ENCODE measurements at regions not wholly inside any gene's neighbourhood (a gene's known extent, or its start where the extent isn't known, plus 50 kb on each side); places are given as distances from the start of the nearest gene placed in this dataset.
A peak's percentile ranks its signal among the peaks of the same experiment; 100 is the strongest.
"Not testable (repeated sequence)": the region's sequence is repeated elsewhere in the genome, so short reads cannot be mapped to it uniquely, and the experiment has no call there.

DNA sequence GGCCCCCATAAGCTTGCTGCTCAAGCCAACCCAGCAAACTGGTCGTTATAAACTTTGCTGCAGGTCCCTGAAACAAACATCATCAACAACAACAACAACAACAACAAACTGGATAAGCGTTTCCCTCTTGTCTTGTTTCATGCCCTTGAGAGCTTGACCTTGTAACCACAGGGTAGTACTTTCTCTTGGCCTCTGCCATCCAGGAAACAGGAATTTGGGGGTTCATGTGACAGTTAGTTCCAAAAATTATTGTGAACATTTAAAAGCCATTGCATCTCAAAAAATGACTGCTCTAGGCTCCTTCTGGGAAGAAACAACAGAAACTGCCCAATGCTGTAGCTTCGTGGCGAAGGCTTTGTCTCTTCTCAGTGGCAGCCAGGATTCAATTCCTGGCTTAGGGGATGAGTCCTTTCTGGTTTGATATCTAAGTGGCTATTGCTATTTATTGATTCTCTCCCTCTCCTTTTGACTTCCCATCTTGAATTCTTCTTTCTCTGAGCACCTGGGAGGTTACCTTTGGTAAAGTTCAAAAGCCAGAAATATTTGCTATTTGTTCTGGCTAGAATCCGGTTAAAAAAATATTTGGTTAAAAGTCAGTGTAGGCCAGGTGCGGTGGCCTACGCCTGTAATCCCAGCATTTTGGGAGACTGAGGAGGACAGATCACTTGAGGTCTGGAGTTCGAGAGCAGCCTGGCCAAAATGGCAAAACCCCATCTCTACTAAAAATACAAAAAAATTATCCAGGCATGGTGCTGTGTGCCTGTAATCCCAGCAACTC, 52.0 kb upstream of the CPM start:
- DNase-seq, result no peak

DNA sequence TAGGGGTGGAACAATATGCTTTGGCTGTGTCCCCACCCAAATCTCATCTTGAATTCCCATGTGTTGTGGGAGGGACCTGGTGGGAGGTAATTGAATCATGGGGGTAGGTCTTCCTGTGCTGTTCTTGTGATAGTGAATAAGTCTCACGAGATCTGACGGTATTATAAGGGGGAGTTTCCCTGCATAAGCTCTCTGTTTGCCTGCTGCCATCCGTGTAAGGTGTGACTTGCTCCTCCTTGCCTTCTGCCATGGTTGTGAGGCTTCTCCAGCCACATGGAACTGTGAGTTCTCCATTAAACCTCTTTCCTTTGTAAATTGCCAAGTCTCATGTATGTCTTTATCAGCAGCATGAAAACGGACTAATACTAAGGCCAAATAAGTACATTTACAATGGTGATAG, 64.6 kb upstream of the CPM start:
- DNase-seq, result not testable (repeated sequence)

DNA sequence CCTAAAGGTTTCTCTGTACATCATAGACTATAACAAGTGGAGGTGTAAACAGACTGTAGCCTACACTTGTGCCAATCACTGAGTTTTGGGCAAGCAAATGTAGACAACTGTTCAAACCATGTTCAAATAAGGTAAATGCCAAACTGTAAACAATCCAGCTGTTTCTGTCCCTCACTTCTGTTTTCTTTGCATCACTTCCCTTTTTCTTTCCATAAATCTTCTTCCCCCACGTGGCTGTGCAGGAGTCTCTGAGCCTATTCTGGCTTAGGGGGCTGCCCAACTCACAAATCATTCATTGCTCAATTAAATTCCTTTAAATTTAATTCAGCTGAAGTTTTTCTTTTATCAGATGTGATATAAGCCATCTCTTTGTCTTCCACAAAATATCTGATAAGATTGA, 65.1 kb upstream of the CPM start:
- no peak for DNase-seq

DNA sequence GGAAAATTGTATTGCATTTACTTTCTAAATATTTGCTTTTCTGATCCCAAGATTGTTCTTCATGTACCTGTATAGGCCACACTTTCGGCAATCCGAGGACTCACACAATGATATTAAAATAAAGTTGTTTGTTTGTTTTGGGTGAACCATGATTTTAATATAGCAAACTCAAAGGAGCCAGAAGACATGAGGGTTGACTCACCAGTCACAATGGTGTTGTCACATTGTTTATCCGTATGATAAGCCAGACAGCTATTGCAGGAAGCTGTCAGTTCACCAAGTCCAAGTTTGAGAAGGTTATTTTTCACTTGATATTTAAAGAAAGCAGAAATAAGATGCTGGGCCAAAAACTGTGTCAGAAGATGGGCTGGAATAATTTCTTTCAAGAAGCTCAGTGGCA, 67.1 kb upstream of the CPM start:
- DNase-seq, result no peak

DNA sequence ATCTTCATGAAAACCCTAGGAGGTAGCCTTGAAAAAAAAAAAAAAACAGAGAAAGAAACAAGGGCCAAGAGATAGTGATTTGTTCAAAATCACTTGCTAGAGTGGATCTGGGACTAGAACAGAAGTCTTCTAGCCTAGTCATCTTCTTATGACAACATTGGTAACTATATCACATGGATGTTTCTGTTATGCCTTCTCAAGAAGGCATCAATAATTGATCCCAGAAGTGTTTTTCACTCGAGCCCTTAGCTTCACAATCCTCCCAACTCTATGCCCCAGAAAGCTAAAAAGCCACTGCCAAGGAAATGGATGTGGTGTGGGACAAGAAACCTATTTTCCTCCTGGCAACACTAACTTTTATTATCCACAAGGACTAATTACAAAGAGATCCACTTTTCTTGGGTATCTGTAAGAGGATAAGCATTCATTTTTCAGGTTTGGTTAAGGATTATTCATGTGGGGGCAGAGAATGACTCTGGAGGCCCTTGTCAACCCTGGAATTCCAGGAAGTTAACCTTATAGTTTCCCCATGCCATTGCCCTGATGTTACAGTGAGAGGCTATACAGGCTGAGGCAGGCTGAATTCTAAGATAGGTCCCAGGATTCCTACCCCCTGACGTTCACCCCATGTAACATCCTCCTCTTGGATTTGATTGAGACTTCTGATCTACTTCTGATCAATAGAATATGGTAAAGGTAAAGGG, 67.7 kb upstream of the CPM start:
- no peak for DNase-seq

DNA sequence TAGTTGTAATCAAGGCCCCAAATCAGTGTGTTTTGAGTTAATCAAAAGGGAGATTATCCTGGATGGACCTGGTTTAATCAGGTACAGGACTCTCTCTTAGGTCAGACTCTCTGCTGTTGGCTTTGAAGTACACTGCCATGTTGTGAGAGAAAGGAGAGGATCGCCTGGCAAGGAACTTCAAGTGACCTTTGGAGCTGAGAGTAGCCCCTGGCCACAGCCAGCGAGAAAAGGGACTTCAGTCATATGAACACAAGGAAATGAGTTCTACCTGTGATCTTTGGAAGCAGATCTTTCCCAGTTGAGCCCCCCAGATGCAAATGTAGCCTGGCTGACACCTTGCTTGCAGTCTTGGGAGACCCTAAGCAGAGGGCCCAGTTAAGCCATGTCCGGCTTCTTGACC, 68.3 kb upstream of the CPM start:
- DNase-seq, result no peak

DNA sequence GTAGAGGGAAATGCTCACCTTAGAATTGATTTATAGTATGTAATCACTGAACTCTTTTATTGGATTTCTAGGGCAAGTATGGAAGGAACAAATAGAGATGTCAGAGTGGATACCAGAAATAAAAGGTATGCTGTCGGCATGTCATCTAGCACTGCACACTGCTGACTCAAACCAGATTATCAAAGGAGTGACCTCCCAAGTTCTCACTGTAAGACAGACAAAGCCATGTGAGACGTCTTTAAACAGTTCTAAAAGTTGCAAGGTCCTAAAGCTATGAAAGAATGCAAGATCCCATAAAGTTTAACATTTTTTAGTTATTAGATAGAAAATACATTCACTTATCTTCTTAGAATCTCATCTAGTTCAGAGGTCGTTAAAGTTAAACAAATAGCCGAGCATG, 70.0 kb upstream of the CPM start:
- DNase-seq, result no peak

DNA sequence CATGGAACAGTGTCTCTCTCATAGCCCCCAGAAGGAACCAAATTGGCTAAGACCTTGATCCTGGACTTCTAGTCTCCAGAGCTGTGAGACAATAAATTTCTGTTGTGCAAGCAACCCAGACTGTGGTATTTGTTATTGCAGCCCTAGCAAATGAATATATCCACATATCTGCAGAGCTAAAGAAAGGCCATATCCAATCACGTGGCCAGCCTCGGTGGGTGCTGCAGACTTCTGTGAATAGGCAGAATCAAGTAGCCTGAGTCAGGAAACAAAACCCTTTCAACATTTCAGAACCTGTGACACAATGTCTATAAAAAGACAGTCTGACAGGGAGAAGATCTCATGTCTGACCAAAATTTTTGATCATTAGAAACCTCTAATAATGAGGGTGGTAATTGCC, 71.0 kb upstream of the CPM start:
- DNase-seq, result no peak

DNA sequence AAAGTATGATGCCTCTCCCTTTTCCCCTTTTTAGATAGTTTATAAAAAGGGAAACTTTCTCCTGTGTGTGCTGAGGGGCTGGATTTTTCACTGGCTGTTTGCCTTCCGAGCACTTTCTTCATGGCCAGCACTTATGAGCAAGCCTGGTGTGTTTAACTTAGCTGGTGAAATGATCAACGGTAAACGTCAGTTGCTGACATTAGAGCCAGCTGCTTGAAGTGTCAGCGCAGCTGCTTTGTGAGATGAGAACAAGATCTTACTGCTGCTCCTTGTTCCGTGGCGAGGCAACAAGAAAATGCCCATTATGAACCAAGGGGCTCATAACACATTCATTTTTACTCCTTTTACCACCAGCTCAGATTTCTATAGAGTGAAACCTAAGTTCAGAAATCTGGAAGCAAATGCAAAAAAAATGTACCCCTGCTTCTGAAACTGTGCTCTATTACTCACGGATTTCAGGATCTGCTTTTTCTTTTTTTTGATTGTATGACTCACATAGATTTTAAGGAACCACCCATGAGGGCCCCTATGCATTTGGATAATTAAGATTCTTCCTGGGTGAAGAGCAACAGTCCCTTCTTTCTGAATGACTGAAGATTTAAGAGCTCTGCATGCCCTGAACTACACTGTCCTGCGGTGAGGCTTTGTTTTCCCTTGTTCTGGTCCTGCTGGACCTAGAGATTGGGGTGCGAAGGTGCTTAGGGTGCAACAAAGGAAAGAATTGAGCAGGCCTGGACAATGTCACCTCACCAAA, 74.3 kb upstream of the CPM start:
- DNase-seq, result peak in 3 of 51 donors; percentile 8 to 21 (median 19)

DNA sequence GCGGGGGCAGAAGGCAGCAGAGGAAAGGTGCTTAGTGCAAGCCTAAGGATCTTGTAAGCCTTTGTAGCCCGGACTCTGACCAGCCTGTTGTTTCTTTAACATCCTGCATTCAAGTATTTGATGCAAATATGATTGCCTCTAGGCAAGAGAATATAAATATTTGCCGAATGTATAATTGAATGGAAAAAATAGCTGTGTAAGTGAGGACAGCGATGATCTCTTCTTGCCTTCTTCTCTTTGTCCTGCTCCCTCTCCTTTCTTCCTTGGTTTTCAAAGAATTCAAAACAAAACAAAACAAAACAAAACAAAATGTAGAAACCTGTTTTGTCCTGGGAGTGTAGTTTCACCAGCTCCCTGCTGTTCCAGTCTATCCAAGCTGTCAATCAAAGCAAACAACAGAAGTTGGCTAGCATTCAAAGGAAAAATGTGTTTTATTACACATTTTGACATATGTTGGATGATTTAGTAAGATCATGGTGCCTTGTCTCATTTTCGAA, 74.9 kb upstream of the CPM start:
- no peak for DNase-seq

DNA sequence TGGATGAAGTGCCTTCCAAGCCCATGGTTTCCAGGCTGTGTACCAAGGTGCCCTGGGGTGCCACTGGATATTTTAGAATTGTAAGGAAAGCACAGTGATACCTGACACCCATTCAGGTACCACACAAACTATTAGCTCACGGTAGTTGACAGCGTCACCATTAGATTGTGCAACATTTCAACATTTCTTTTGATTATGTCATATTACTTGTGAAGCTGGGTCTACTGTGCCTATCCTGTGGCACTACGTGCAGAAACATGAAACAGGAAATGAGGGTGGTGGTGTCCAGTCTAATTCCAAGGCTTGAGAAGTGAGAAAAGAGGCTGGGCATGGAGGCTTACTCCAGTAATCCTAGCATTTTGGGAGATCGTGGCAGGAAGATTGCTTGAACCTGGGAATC, 75.5 kb upstream of the CPM start:
- DNase-seq, result no peak

DNA sequence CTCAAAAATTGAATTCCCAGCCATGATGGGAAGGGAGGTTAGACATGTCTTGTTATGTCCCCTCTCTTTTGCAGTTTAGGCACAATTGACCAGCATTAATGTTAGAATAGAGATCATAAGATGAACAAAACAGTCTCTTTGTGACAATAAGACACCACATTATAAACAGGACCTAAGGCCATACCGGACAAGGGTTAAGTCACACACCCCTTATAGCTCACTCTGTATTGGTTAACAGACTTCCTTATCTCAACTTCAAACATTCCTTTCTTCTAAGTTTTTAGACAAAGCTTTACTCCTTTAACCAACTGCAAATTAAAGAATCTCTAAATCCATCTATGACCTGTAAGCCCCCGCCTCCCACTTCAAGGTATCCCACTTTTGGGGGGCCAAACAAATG, 81.1 kb upstream of the CPM start:
- DNase-seq, result no peak

DNA sequence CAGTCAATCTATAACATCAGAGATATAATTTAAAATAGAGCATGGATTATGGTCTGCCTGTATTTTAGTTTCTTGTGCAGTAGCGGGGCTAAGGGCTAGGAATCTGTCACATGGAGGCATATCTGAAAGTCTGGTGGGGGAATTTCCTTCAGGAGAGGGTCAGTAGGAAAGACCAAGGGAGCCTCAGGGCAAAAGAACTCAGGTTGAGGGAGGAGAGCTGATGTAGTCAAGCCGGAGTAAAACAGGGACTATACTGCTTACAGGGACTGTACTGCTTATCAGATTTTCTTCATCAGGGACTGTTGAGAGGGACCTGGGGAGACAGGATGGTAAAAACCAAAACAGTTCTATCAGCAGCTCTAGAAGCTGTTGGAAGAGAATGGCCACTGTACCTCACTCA, 82.0 kb upstream of the CPM start:
- DNase-seq, result no peak

DNA sequence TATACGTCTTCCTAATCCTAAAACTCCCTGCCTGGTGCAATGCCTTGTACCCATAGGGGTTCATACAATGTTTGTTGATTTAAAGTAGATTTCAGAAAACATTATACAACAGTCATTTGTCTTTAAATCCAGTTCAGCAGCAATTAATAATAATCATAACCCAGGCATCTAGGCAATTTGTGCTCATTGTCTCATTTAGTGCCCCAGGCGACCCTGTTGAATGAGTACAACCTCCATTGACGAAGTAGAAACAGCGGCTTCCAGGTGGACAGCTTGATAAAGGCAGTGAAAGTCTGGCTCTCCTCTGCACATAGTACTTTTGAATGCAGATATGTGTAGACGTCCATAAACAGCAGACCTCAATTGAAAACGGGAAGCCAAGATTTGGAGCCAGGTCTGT, 82.9 kb upstream of the CPM start:
- no peak for DNase-seq

DNA sequence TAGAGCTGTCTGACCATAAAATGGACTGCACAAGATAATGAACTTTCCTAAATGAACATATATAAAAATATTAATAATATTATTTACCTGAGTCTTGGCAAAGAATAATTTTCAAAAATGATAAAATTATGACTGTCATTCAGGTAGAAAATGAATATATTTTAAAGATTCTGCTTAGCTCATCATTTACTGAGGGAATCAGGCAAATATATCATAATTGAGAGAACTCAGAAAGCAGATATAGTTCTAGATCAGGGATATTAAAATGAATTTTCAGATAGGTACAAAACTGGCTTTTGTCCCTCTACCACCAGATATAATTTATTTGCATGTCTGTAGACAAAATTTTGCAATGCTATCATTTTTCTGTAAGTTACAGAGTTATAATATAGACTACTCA, 86.1 kb upstream of the CPM start:
- no peak for DNase-seq

DNA sequence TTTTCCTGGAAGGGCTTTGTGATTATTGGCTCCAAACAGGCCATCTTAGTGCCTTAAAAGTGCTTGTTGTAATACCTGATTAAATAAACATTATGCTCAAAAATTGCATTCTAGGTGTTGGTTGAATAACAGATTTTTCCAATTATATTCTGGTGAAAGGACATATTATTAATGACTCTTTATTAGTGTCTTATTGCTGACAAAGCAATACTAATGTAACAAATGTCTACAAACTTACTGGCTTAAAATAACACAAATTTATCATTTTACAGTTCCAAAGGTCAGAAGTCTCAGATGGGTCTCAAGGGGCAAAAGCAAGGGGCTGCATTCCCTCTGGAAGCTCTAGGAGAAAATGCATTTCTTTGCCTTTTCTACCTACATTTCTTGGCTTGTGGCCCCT, 86.9 kb upstream of the CPM start:
- DNase-seq, result no peak

DNA sequence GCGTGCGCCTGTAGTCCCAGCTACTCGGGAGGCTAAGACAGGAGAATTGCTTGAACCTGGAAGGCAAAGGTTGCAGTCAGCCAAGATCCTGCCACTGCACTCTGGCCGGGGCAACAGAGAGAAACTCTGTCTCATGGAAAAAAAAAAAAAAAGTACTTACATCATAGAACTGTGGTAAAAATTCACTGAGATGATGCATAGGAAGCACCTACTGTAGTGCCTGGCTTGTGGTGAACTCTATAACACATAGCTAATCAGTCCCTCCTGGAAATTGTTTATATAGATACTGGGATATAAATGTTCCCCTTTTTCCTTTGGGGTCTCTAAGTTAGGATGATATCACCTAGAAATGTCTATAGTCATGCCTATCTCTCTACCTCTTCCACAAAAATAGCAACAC, 89.7 kb upstream of the CPM start:
- no peak for DNase-seq

DNA sequence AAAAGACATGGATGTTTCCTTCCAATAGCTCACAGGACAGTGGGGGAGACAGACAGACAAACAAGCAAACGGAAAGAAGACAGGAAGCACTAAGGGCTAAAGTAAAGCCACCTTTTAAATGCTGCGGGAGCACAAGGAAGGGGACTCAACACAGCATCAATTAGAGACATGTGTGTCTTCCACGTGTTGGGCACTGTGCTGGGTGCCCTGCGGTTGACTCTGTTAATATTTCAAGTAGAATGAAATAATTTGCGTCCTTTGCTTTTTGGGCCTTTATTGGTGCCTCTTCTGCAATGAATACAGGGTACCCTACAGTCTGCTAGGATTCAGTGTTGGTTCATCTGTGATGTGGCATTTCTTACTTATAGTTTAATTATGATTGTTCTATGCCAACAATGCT, 90.9 kb upstream of the CPM start:
- no peak for DNase-seq

DNA sequence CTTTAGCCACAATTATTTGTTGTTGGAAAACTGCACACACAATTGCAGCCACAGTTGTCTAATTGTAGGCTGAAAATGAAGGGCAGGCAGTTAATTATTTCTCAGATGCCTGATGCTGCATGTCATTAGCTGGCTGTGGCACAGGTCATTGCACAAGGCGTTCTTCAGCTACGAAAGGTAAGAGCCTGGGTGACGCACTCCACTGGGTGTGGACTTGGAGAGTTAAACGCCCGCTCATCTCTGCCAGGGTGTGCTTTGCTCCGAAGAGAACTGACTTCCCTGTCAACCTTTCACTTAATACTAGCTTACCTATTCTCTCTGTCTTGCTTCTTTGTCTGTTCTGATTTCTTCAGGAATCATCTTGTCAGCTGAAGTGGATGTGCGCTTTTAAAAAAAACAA, 91.4 kb upstream of the CPM start:
- peak in 2 of 51 donors; percentile 1 to 11 for DNase-seq

DNA sequence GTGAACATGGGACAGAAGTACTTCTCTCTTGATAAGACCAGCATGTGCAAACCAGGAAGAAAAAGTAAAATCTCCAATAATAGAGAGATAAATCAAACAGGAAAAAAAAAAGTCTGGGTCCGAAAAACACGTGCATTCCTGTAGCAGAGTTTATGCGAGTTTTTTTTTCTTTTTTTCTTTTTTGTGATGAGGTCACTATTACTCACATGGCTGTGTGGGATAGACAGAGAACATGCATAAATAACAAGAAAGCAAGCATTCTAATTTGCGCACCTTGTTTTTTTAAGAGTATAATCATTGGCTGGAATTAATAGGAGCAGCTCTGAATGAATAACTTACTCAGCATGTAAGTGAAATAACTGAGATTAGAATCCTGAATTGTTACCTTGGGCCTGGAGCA, 91.9 kb upstream of the CPM start:
- no peak for DNase-seq

DNA sequence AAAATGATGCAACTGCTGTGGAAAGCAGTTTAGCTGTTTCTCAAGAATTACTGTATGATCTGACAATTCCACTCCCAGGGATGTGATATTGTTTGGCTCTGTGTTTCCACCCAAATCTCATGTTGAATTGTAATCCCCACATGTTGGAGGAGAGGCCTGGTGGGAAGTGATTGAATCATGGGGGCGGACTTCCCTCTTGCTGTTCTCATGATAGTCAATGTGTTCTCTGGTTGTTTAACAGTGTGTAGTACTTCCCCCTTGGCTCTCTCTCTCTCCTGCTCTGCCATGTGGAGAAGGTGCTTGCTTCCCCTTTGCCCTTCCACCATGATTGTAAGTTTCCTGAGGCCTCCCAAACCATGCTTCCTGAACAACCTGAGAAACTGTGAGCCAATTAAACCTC, 93.4 kb upstream of the CPM start:
- DNase-seq, result no peak

DNA sequence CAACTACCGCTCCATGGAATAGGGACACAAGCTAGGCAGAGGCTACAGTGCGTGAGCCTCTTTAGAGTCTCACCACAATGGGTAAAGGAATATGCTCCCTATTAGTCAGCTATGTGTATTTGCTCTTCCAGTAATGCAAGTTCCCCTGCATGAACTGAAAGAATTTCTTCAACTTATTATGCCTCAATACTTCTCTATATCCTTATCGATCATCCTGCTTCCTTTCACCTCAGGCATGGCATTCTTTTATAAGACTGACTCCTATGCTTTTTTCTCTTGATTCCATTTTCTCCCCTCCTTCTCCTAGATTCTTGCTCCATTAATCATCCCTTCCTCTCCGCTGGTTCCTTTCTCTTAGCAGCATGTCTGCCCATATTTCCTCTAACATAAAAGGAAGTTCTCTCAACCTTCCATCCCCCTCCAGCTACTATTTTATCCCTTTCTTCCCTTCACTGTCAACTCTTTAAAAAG, 94.5 kb upstream of the CPM start:
- no peak for DNase-seq
